Amniotic epithelial cell (primary cell): ENCODE measurements at regions not wholly inside any gene's neighbourhood (a gene's known extent, or its start where the extent isn't known, plus 50 kb on each side); places are given as distances from the start of the nearest gene placed in this dataset.
"Not testable (repeated sequence)": the region's sequence is repeated elsewhere in the genome, so short reads cannot be mapped to it uniquely, and the experiment has no call there.

Experiments used
- DNase-seq: peaks from one replicate; pipeline ENCODE4 v3.0.0-alpha.2; 2010; ENCODE audit warnings: low read depth

- DNase-seq, result no peak
Measured at GRCh38 chr7:35971133-35971891, 170.5 kb downstream of the SEPTIN7 start.

GRCh38 chr7:35975851-35976454 is 175.1 kb downstream of the SEPTIN7 start:
- peak; percentile 77 for DNase-seq

- DNase-seq, result not testable (repeated sequence)
Measured at GRCh38 chr7:35978816-35979640, 174.0 kb upstream of the EEPD1 start.

- no peak for DNase-seq
Measured at GRCh38 chr7:35982600-35982999, 170.5 kb upstream of the EEPD1 start.

- DNase-seq, result no peak
Measured at GRCh38 chr7:35983626-35984025, 169.4 kb upstream of the EEPD1 start.

- peak; percentile 55 for DNase-seq
Measured at GRCh38 chr7:35985126-35985754, 167.8 kb upstream of the EEPD1 start.

- DNase-seq, result no peak
Measured at GRCh38 chr7:35987016-35987415, 166.0 kb upstream of the EEPD1 start.

- no peak for DNase-seq
Measured at GRCh38 chr7:35988105-35988504, 164.9 kb upstream of the EEPD1 start.

- peak; percentile 21 for DNase-seq
Measured at GRCh38 chr7:35988818-35989217, 164.2 kb upstream of the EEPD1 start.

GRCh38 chr7:35991511-35992232 is 161.4 kb upstream of the EEPD1 start:
- DNase-seq, result peak; percentile 74

- DNase-seq, result no peak
Measured at GRCh38 chr7:35992436-35992835, 160.6 kb upstream of the EEPD1 start.

GRCh38 chr7:35993113-35993512 is 159.9 kb upstream of the EEPD1 start:
- no peak for DNase-seq

GRCh38 chr7:35993676-35994606 is 159.1 kb upstream of the EEPD1 start:
- DNase-seq, result peak; percentile 65

- no peak for DNase-seq
Measured at GRCh38 chr7:35995334-35995733, 157.7 kb upstream of the EEPD1 start.

- no peak for DNase-seq
Measured at GRCh38 chr7:35998481-35998880, 154.6 kb upstream of the EEPD1 start.

GRCh38 chr7:36001546-36001945 is 151.5 kb upstream of the EEPD1 start:
- no peak for DNase-seq

GRCh38 chr7:36002900-36003299 is 150.2 kb upstream of the EEPD1 start:
- no peak for DNase-seq

- DNase-seq, result no peak
Measured at GRCh38 chr7:36003343-36003742, 149.7 kb upstream of the EEPD1 start.

GRCh38 chr7:36005293-36005692 is 147.8 kb upstream of the EEPD1 start:
- DNase-seq, result no peak

GRCh38 chr7:36005876-36006275 is 147.2 kb upstream of the EEPD1 start:
- peak; percentile 73 for DNase-seq
